HG03432 (cell line): ENCODE measurements at regions not wholly inside any gene's neighbourhood (a gene's known extent, or its start where the extent isn't known, plus 50 kb on each side); places are given as distances from the start of the nearest gene placed in this dataset.
"Not testable (repeated sequence)": the region's sequence is repeated elsewhere in the genome, so short reads cannot be mapped to it uniquely, and the experiment has no call there.

Experiments
- ATAC-seq: cut with Tn5 transposase; IDR thresholded peaks from one replicate; pipeline ENCODE4 v1.9.1; 2021; ENCODE audit warnings: mild to moderate bottlenecking, moderate library complexity; ENCODE audit not compliant: unreplicated experiment

- no peak for ATAC-seq
These were observed 93.7 kb downstream of the TMEM17 start for GRCh38 chr2:62412347-62412742.

- ATAC-seq = no peak
These were observed 95.0 kb downstream of the TMEM17 start for GRCh38 chr2:62410926-62411456.

GRCh38 chr2:62410015-62410453, 96.0 kb downstream of the TMEM17 start:
- peak; percentile 33 for ATAC-seq

GRCh38 chr2:62409442-62409841, 96.6 kb downstream of the TMEM17 start:
- no peak for ATAC-seq

- no peak for ATAC-seq
These were observed 97.7 kb downstream of the TMEM17 start for GRCh38 chr2:62408241-62408677.

- ATAC-seq = no peak
These were observed 98.2 kb downstream of the TMEM17 start for GRCh38 chr2:62407838-62408237.

GRCh38 chr2:62407401-62407800, 98.6 kb downstream of the TMEM17 start:
- ATAC-seq = no peak

GRCh38 chr2:62406573-62407043, 99.4 kb downstream of the TMEM17 start:
- ATAC-seq = no peak

- no peak for ATAC-seq
These were observed 101.1 kb downstream of the TMEM17 start for GRCh38 chr2:62404913-62405312.

- ATAC-seq = no peak
These were observed 103.8 kb downstream of the TMEM17 start for GRCh38 chr2:62402156-62402555.

- no peak for ATAC-seq
These were observed 107.6 kb downstream of the TMEM17 start for GRCh38 chr2:62398356-62398755.

GRCh38 chr2:62396880-62397279, 109.1 kb downstream of the TMEM17 start:
- ATAC-seq = no peak

GRCh38 chr2:62393293-62393692, 112.7 kb downstream of the TMEM17 start:
- no peak for ATAC-seq

- no peak for ATAC-seq
These were observed 114.3 kb downstream of the TMEM17 start for GRCh38 chr2:62391696-62392095.

- ATAC-seq = not testable (repeated sequence)
These were observed 119.6 kb downstream of the TMEM17 start for GRCh38 chr2:62386378-62386777.

- no peak for ATAC-seq
These were observed 122.1 kb downstream of the TMEM17 start for GRCh38 chr2:62383846-62384245.

GRCh38 chr2:62382757-62383156, 123.2 kb downstream of the TMEM17 start:
- no peak for ATAC-seq

- no peak for ATAC-seq
These were observed 123.9 kb downstream of the TMEM17 start for GRCh38 chr2:62382122-62382521.

GRCh38 chr2:62381656-62382055, 124.3 kb downstream of the TMEM17 start:
- no peak for ATAC-seq

GRCh38 chr2:62379566-62379965, 126.4 kb downstream of the TMEM17 start:
- no peak for ATAC-seq

GRCh38 chr2:62375113-62375420, 130.9 kb downstream of the TMEM17 start:
- ATAC-seq = no peak

GRCh38 chr2:62374301-62375112, 131.5 kb downstream of the TMEM17 start:
- ATAC-seq = no peak

- ATAC-seq = no peak
These were observed 133.2 kb downstream of the TMEM17 start for GRCh38 chr2:62372824-62373223.
